ENCODE measurements at regions not wholly inside any gene's neighbourhood (a gene's known extent, or its start where the extent isn't known, plus 50 kb on each side); places are given as distances from the start of the nearest gene placed in this dataset.

DNA sequence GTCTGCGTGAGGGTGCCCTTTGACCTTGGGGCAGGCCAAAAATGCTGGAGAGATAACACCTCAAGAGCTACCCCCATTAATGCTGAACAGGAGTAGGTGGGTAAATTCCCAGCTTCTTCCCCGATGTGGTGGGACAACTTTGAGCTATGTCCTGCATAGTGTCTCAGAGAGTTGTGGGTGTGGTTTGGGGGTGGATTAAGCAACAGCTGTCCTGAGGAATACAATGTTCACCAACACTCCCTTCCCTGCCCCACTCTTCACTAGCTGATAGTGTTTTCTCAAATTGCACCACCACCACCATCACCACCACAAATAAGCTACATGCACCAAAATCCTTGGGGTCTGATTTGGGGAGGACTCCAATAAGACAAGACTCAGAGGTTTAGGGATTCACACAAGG is 258.4 kb downstream of the HLX start:
- no peaks in the 10 kb centered on the region for H3K27me3 ChIP-seq (ENCODE audit: control insufficient read depth in 3 of 3, insufficient read depth in 3 of 3, low read length in 3 of 3)
- FAIRE-seq (no peak), DNase-seq (no peak)
- no peak overlapping the region for H3K4me3 ChIP-seq (ENCODE audit: low read depth in 1 of 3, low read length in 3 of 3)
- no peaks in the 10 kb centered on the region for H3K4me1 ChIP-seq (ENCODE audit: control insufficient read depth in 3 of 3, insufficient read depth in 2 of 3, low read depth in 1 of 3, low read length in 2 of 3)
- 21 to 46% (median 28%) methylated on average over 2 of the region's 2 CpGs for WGBS, 3 donors
- no peaks in the 10 kb centered on the region for H3K36me3 ChIP-seq (ENCODE audit: control insufficient read depth in 3 of 3, insufficient read depth in 2 of 3, low read depth in 1 of 3, low read length in 3 of 3)
- no peak overlapping the region for H3K27ac ChIP-seq (ENCODE audit: low read depth in 1 of 3, low read length in 2 of 3)
- H3K9me3 ChIP-seq (ENCODE audit: control insufficient read depth in 2 of 2, insufficient read depth in 1 of 2, low read depth in 1 of 2, low read length in 1 of 2) = no peaks in the 10 kb centered on the region

DNA sequence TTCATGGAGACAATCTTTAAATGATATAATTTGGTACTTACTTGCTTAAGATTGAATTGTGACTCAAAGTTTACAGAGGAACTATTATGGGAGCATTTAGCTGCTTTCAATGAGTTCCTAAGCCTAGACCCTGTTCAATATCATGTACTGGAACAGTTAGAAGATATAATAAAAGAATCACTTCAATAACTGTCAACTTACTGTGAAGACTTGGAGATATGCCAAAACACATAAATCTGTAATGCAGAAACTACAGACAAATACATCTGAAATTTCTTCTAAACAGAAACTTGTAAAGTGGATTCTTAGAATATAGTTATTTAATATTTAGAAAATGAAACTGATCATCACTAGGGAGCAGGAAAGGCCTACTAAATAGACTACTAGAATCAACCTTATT is 259.3 kb downstream of the HLX start:
- no peak for DNase-seq
- no peaks in the 10 kb centered on the region for H3K4me1 ChIP-seq (ENCODE audit: control insufficient read depth in 3 of 3, insufficient read depth in 2 of 3, low read depth in 1 of 3, low read length in 2 of 3)
- no peaks in the 10 kb centered on the region for H3K27me3 ChIP-seq (ENCODE audit: control insufficient read depth in 3 of 3, insufficient read depth in 3 of 3, low read length in 3 of 3)
- no peak overlapping the region for H3K27ac ChIP-seq (ENCODE audit: low read depth in 1 of 3, low read length in 2 of 3)
- no peaks in the 10 kb centered on the region for H3K36me3 ChIP-seq (ENCODE audit: control insufficient read depth in 3 of 3, insufficient read depth in 2 of 3, low read depth in 1 of 3, low read length in 3 of 3)
- H3K9me3 ChIP-seq (ENCODE audit: control insufficient read depth in 2 of 2, insufficient read depth in 1 of 2, low read depth in 1 of 2, low read length in 1 of 2) = no peaks in the 10 kb centered on the region
- no peak overlapping the region for H3K4me3 ChIP-seq (ENCODE audit: low read depth in 1 of 3, low read length in 3 of 3)
- FAIRE-seq = no peak

DNA sequence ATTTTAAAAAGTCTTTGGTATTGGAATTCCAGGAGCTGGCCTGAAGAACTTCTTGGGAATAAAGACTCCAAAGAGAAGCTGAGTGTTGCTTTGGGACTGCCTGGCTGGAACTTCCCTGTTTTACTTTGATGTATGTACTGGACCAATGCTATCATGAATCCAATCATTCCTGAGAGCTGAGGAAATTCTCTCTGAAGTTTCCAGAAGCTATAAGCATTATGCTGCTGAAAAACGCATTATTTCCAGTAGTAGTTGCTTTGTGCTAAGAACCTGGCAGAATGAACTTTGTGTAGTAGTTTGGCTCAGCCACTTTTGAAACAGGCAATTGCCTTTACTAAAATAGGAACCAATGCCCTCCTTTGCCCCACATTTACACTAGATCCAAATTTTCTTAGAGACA is 260.7 kb downstream of the HLX start:
- no peak for FAIRE-seq
- DNase-seq = no peak

DNA sequence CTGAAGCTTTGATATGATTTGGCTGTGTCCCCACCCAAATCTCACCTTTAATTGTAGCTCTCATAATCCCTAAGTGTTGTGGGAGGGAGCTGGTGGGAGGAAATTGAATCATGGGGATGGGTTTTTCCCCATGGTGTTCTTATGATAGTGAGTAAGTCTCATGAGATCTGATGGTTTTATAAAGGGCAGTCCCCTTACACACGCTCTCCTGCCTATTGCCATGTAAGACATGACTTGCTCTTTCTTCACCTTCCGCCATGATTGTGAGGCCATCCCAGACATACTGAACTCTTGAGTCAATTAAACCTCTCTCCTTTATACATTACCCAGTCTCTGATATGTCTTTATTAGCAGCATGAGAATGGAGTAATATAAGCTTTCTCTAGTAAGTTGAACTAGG is 261.9 kb downstream of the HLX start:
- DNase-seq (no peak), FAIRE-seq (no peak)
- Histone ChIP-seq H3K27me3 (ENCODE audit: control insufficient read depth in 3 of 3, insufficient read depth in 3 of 3, low read length in 3 of 3) (no peaks in the 10 kb centered on the region), H3K4me1 (ENCODE audit: control insufficient read depth in 3 of 3, insufficient read depth in 2 of 3, low read depth in 1 of 3, low read length in 2 of 3) (no peaks in the 10 kb centered on the region), H3K36me3 (ENCODE audit: control insufficient read depth in 3 of 3, insufficient read depth in 2 of 3, low read depth in 1 of 3, low read length in 3 of 3) (no peaks in the 10 kb centered on the region), H3K9me3 (ENCODE audit: control insufficient read depth in 2 of 2, insufficient read depth in 1 of 2, low read depth in 1 of 2, low read length in 1 of 2) (no peaks in the 10 kb centered on the region), H3K27ac (ENCODE audit: low read depth in 1 of 3, low read length in 2 of 3) (no peak overlapping the region), H3K4me3 (ENCODE audit: low read depth in 1 of 3, low read length in 3 of 3) (no peak overlapping the region)
- WGBS, 3 donors = 93 to 95% (median 94%) methylated on average over 2 of the region's 2 CpGs

More for the DNA sequence above, 260.7 kb downstream of the HLX start:
- 69 to 79% (median 72%) methylated on average over 1 of the region's 1 CpG for WGBS, 3 donors
- no peak overlapping the region for H3K4me3 ChIP-seq (ENCODE audit: low read depth in 1 of 3, low read length in 3 of 3)
- no peaks in the 10 kb centered on the region for H3K36me3 ChIP-seq (ENCODE audit: control insufficient read depth in 3 of 3, insufficient read depth in 2 of 3, low read depth in 1 of 3, low read length in 3 of 3)
- H3K4me1 ChIP-seq (ENCODE audit: control insufficient read depth in 3 of 3, insufficient read depth in 2 of 3, low read depth in 1 of 3, low read length in 2 of 3) = no peaks in the 10 kb centered on the region
- no peaks in the 10 kb centered on the region for H3K27me3 ChIP-seq (ENCODE audit: control insufficient read depth in 3 of 3, insufficient read depth in 3 of 3, low read length in 3 of 3)
- no peaks in the 10 kb centered on the region for H3K9me3 ChIP-seq (ENCODE audit: control insufficient read depth in 2 of 2, insufficient read depth in 1 of 2, low read depth in 1 of 2, low read length in 1 of 2)
- no peak overlapping the region for H3K27ac ChIP-seq (ENCODE audit: low read depth in 1 of 3, low read length in 2 of 3)

DNA sequence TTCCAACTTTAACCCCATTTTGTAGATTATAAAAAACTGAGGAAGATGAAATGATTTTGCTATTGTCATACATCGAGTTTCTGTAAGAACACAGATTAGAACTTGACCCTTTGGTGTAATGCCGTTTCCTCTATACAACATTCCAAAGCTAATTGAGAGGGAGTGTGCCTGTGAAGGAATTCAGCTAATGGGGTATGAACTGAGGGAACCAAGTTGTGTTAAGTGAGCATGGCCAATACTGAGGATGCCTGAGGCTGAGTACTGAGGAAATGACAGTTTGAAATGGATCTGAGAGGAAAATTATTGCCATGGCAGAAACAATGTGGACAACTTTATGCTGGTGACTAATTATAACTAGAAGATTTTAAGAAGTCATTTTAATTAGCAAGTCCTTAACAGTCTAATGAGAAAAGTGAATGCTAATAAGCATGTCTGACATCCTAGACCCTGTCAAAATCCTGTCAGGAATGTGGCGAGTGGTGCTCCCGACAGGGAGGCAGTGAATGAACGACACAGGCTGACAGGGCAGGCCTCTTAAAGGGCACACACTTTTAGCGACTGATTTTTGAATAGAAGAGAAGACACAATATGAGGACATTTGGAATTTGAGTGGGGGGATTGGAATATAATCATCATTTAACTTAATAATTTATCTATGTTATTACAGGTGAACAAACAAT is 262.5 kb downstream of the HLX start:
- no peak for FAIRE-seq

DNA sequence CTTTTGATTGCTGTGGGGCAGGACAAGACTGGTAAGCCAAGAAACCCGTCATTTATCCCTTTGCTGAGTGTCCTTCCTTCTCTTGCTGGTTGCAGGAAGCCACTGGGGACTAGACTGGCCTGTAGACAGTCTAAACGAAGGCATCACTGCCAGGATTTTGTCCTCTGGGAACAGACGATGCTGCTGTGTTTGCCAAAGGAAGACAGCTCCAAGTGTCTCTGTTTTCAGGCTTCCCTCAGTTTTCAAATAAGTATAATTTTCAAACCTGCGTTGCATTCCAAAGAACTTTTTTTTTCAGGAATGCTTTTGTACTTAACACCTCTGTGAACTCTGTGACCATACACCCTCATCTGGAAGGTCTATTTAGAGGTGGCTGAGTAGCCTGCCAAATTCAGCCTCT is 269.4 kb downstream of the HLX start:
- H3K4me1 ChIP-seq (ENCODE audit: control insufficient read depth in 3 of 3, insufficient read depth in 2 of 3, low read depth in 1 of 3, low read length in 2 of 3) = no peaks in the 10 kb centered on the region
- H3K9me3 ChIP-seq (ENCODE audit: control insufficient read depth in 2 of 2, insufficient read depth in 1 of 2, low read depth in 1 of 2, low read length in 1 of 2) = no peaks in the 10 kb centered on the region
- WGBS, 3 donors = 59 to 75% (median 66%) methylated on average over 4 of the region's 4 CpGs
- no peaks in the 10 kb centered on the region for H3K36me3 ChIP-seq (ENCODE audit: control insufficient read depth in 3 of 3, insufficient read depth in 2 of 3, low read depth in 1 of 3, low read length in 3 of 3)
- no peaks in the 10 kb centered on the region for H3K27me3 ChIP-seq (ENCODE audit: control insufficient read depth in 3 of 3, insufficient read depth in 3 of 3, low read length in 3 of 3)
- FAIRE-seq (no peak), DNase-seq (no peak)
- H3K27ac ChIP-seq (ENCODE audit: low read depth in 1 of 3, low read length in 2 of 3) = no peak overlapping the region
- no peak overlapping the region for H3K4me3 ChIP-seq (ENCODE audit: low read depth in 1 of 3, low read length in 3 of 3)

More for the DNA sequence above, 262.5 kb downstream of the HLX start:
- no peak overlapping the region for H3K27ac ChIP-seq (ENCODE audit: low read depth in 1 of 3, low read length in 2 of 3)
- no peaks in the 10 kb centered on the region for H3K9me3 ChIP-seq (ENCODE audit: control insufficient read depth in 2 of 2, insufficient read depth in 1 of 2, low read depth in 1 of 2, low read length in 1 of 2)
- DNase-seq = no peak
- WGBS, 3 donors = 75 to 81% (median 79%) methylated on average over 6 of the region's 6 CpGs
- H3K36me3 ChIP-seq (ENCODE audit: control insufficient read depth in 3 of 3, insufficient read depth in 2 of 3, low read depth in 1 of 3, low read length in 3 of 3) = no peaks in the 10 kb centered on the region
- H3K4me1 ChIP-seq (ENCODE audit: control insufficient read depth in 3 of 3, insufficient read depth in 2 of 3, low read depth in 1 of 3, low read length in 2 of 3) = no peaks in the 10 kb centered on the region
- H3K27me3 ChIP-seq (ENCODE audit: control insufficient read depth in 3 of 3, insufficient read depth in 3 of 3, low read length in 3 of 3) = no peaks in the 10 kb centered on the region
- no peak overlapping the region for H3K4me3 ChIP-seq (ENCODE audit: low read depth in 1 of 3, low read length in 3 of 3)

DNA sequence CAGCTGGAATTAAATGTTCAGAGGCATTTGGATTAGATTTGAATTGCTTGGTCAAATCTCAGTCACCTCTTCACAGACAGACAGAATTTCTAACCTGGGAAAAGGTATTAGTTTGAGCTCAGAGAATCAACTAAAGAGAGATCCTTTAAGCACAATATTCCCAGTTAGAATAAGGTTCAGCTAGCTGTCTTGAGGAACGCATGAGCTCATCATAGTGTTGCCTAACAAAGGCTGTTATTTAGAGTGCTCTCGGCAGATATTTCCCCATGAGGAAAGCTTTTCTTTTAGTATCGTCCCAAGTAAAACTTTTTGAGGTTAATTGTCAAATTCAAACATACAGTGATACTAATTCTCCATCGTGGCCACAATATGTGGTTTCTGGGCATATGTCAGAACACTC is 269.9 kb downstream of the HLX start:
- no peaks in the 10 kb centered on the region for H3K4me1 ChIP-seq (ENCODE audit: control insufficient read depth in 3 of 3, insufficient read depth in 2 of 3, low read depth in 1 of 3, low read length in 2 of 3)
- H3K36me3 ChIP-seq (ENCODE audit: control insufficient read depth in 3 of 3, insufficient read depth in 2 of 3, low read depth in 1 of 3, low read length in 3 of 3) = no peaks in the 10 kb centered on the region
- H3K27ac ChIP-seq (ENCODE audit: low read depth in 1 of 3, low read length in 2 of 3) = no peak overlapping the region
- H3K9me3 ChIP-seq (ENCODE audit: control insufficient read depth in 2 of 2, insufficient read depth in 1 of 2, low read depth in 1 of 2, low read length in 1 of 2) = no peaks in the 10 kb centered on the region
- DNase-seq (no peak), FAIRE-seq (no peak)
- H3K4me3 ChIP-seq (ENCODE audit: low read depth in 1 of 3, low read length in 3 of 3) = no peak overlapping the region
- no peaks in the 10 kb centered on the region for H3K27me3 ChIP-seq (ENCODE audit: control insufficient read depth in 3 of 3, insufficient read depth in 3 of 3, low read length in 3 of 3)
- 71 to 77% (median 74%) methylated on average over 4 of the region's 4 CpGs for WGBS, 3 donors

DNA sequence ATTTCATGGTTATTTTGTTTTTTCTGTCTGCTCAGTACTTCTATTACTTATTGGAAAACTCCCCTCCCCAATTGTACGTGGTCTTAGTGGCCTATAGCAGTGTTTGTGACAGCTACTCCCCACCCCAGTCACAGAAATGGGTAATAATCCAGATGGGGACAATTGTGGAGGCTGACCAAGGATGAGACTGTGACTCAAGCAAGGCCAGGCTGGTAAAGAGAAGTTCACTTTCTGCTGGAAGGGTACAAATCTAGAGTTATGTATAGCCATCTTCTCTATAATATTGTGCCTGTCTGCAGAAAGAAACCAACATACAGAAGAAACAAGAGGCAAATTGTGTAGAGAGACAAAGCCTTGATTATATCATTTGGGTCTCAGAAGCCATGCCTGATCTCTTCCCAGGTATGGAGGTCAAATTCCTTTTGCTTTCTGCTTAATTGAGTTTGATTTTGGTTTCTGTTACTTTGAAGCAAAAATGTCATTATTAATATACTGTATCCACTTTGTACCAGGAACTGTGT is 270.4 kb downstream of the HLX start:
- Histone ChIP-seq H3K27ac (ENCODE audit: low read depth in 1 of 3, low read length in 2 of 3) (no peak overlapping the region), H3K36me3 (ENCODE audit: control insufficient read depth in 3 of 3, insufficient read depth in 2 of 3, low read depth in 1 of 3, low read length in 3 of 3) (no peaks in the 10 kb centered on the region), H3K27me3 (ENCODE audit: control insufficient read depth in 3 of 3, insufficient read depth in 3 of 3, low read length in 3 of 3) (no peaks in the 10 kb centered on the region), H3K9me3 (ENCODE audit: control insufficient read depth in 2 of 2, insufficient read depth in 1 of 2, low read depth in 1 of 2, low read length in 1 of 2) (no peaks in the 10 kb centered on the region), H3K4me3 (ENCODE audit: low read depth in 1 of 3, low read length in 3 of 3) (no peak overlapping the region), H3K4me1 (ENCODE audit: control insufficient read depth in 3 of 3, insufficient read depth in 2 of 3, low read depth in 1 of 3, low read length in 2 of 3) (no peaks in the 10 kb centered on the region)
- FAIRE-seq = no peak
- WGBS, 3 donors = 14 to 61% (median 30%) methylated on average over 1 of the region's 1 CpG
- DNase-seq = no peak

DNA sequence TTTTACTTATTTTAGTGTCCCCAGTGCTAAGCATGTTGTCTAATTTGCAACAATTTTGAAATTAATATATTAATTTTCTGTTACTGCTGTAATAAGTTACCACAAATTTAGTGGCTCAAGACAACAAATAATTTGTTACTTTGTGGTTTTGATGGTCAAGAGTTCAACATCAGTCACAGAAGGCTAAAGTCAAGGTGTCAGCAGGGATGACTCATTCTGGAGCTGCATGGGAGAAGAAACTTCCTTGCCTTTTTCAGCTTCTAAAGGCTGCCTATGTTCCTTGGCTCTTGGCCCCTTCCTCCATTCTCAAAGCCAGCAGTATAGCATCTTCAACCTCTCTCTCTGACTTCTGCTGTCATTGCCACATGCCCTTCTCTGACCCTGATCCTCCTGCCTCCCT is 271.8 kb downstream of the HLX start:
- Histone ChIP-seq H3K27ac (ENCODE audit: low read depth in 1 of 3, low read length in 2 of 3) (no peak overlapping the region), H3K36me3 (ENCODE audit: control insufficient read depth in 3 of 3, insufficient read depth in 2 of 3, low read depth in 1 of 3, low read length in 3 of 3) (no peaks in the 10 kb centered on the region), H3K9me3 (ENCODE audit: control insufficient read depth in 2 of 2, insufficient read depth in 1 of 2, low read depth in 1 of 2, low read length in 1 of 2) (no peaks in the 10 kb centered on the region), H3K4me1 (ENCODE audit: control insufficient read depth in 3 of 3, insufficient read depth in 2 of 3, low read depth in 1 of 3, low read length in 2 of 3) (no peaks in the 10 kb centered on the region), H3K4me3 (ENCODE audit: low read depth in 1 of 3, low read length in 3 of 3) (no peak overlapping the region), H3K27me3 (ENCODE audit: control insufficient read depth in 3 of 3, insufficient read depth in 3 of 3, low read length in 3 of 3) (no peaks in the 10 kb centered on the region)
- DNase-seq = no peak
- no peak for FAIRE-seq
